ENCODE measurements at regions not wholly inside any gene's neighbourhood (a gene's known extent, or its start where the extent isn't known, plus 50 kb on each side); places are given as distances from the start of the nearest gene placed in this dataset.

GRCh38 chr15:53461677-53462076 is 297.8 kb downstream of the WDR72 start:
- Histone ChIP-seq H3K27ac (ENCODE audit: insufficient read length, low read depth, low read length) (no peak overlapping the region), H3K4me1 (ENCODE audit: insufficient read depth, low read length) (no peaks in the 10 kb centered on the region), H3K56ac (ENCODE audit: insufficient read length, low read depth, low read length) (no peak overlapping the region), H4K91ac (ENCODE audit: insufficient read length, low read depth, low read length) (no peak overlapping the region), H3K79me1 (ENCODE audit: insufficient read depth, low read depth, low read length, poor library complexity, severe bottlenecking) (no peaks in the 10 kb centered on the region), H2BK12ac (ENCODE audit: insufficient read length, low read depth, low read length) (no peak overlapping the region), H2AFZ (ENCODE audit: low read length) (no peak overlapping the region), H3K23ac (ENCODE audit: insufficient read length, low read depth, low read length) (no peak overlapping the region), H3K9me3 (ENCODE audit: control insufficient read depth, low read depth, low read length) (no peaks in the 10 kb centered on the region), H3K14ac (ENCODE audit: insufficient read depth, low read length) (no peak overlapping the region), H3K18ac (ENCODE audit: insufficient read length, low read depth, low read length) (no peak overlapping the region), H3K23me2 (ENCODE audit: insufficient read length, low read depth, low read length, poor library complexity, severe bottlenecking) (no peaks in the 10 kb centered on the region), H2BK15ac (ENCODE audit: low read depth, low read length) (no peak overlapping the region), H2AK5ac (ENCODE audit: insufficient read length, low read length) (no peak overlapping the region), H3K9ac (ENCODE audit: extremely low read depth, insufficient read length, low read length) (no peak overlapping the region), H2BK120ac (ENCODE audit: low read depth, low read length, poor library complexity, severe bottlenecking) (no peak overlapping the region), H2BK5ac (ENCODE audit: insufficient read length, low read length) (no peak overlapping the region), H4K5ac (ENCODE audit: insufficient read length, low read depth, low read length) (no peak overlapping the region), H3K79me2 (ENCODE audit: insufficient read depth, low read length) (no peaks in the 10 kb centered on the region), H3K27me3 (ENCODE audit: insufficient read depth, low read length) (no peaks in the 10 kb centered on the region), H4K20me1 (ENCODE audit: control insufficient read depth, insufficient read depth, insufficient read length) (no peaks in the 10 kb centered on the region), H4K8ac (replicated peaks; ENCODE audit: insufficient read length, low read depth, low read length) (no peak overlapping the region), H3K4me2 (ENCODE audit: insufficient read depth, insufficient read length, low read length) (no peak overlapping the region), H2BK20ac (ENCODE audit: low read depth, low read length, poor library complexity, severe bottlenecking) (no peak overlapping the region), H3T11ph (ENCODE audit: low read length) (no peak overlapping the region), H3K4ac (ENCODE audit: low read depth, low read length) (no peak overlapping the region)
- Mint-ChIP-seq H3K36me3 (ENCODE audit: insufficient read depth in 1 of 3, low read depth in 3 of 3) (no peaks in the 10 kb centered on the region), H3K27ac (no peak overlapping the region), H3K4me1 (peaks cover 15% of the 10 kb centered on the region in 2 experiments), H3K4me3 (no peak overlapping the region), H3K27me3 (ENCODE audit: low read depth) (no peaks in the 10 kb centered on the region; the same call in 1 of the 2 replicates), H3K9me3 (no peaks in the 10 kb centered on the region)
- no peak for DNase-seq
- WGBS (ENCODE audit: extremely low coverage, insufficient read length, low lambda C conversion rate), result no CpG with 5 or more reads among the region's 3 CpGs
- no peak for TF ChIP-seq CTCF (conservative IDR thresholded peaks at IDR 0.05)
